GM12891 (cell line): ENCODE measurements at regions not wholly inside any gene's neighbourhood (a gene's known extent, or its start where the extent isn't known, plus 50 kb on each side); places are given as distances from the start of the nearest gene placed in this dataset.

Experiments used
- DNase-seq: peaks from one replicate; pipeline ENCODE4 v3.0.0; 2011; ENCODE audit warnings: low spot score; ENCODE audit not compliant: insufficient read length
- FAIRE-seq: peaks from 2 replicates; lab custom pipeline; 2011; peaks lifted over from hg19 to GRCh38; lab: Jason Lieb, UNC
- PAX5 ChIP-seq: IDR thresholded peaks from 2 replicates; pipeline ENCODE4 v1.6.1; 2011; ENCODE audit warnings: low read length, moderate library complexity, mild to moderate bottlenecking; ENCODE audit not compliant: insufficient read depth, severe bottlenecking
- POLR2A ChIP-seq: IDR thresholded peaks from 2 replicates; pipeline ENCODE4 v1.6.1; 2011; ENCODE audit warnings: low read depth, low read length, control low read depth
- POLR2AphosphoS5 ChIP-seq: IDR thresholded peaks from 2 replicates; pipeline ENCODE4 v1.6.1; 2011; ENCODE audit warnings: low read depth, low read length, control low read depth
- POU2F2 ChIP-seq: IDR thresholded peaks from 2 replicates; pipeline ENCODE4 v1.6.1; 2011; ENCODE audit warnings: low read depth, mild to moderate bottlenecking, control low read depth, low read length, moderate library complexity
- SPI1 ChIP-seq: IDR thresholded peaks from 2 replicates; pipeline ENCODE4 v1.6.1; 2011; ENCODE audit warnings: low read depth, low read length, control low read depth
- TAF1 ChIP-seq: IDR thresholded peaks from 2 replicates; pipeline ENCODE4 v1.6.1; 2011; ENCODE audit warnings: low read depth, low read length, control low read depth

DNA sequence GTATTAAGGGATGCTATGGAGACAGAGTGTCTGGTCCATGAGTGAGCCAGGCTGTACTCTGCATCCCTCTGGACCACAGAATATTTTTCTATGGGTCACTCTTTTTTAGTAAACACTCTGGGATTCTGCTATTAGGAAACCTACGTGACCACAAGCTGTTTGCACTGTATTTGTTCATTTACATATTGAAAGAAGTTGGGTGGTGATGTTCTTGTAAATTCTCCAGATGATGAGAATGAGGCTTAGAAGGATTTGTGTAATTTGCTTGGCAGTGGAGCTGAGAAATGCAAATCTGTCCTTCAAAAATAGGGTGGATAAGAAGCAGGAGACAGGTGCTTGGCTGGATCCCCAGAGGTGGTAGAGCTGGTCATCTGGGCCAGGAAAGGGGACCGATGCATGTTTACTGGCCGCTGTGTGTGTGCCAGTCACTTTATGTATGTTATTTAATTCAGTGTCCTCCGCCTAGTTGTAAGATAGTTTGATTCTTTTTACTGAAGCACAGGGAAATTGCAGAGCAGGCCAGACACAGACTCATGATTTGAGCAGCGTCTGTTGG lies 63.7 kb upstream of the HEPHL1 start:
- FAIRE-seq (no peak), DNase-seq (no peak)
- TF ChIP-seq SPI1 (no peak), PAX5 (no peak), POLR2AphosphoS5 (no peak), POU2F2 (no peak), POLR2A (no peak), TAF1 (no peak)

DNA sequence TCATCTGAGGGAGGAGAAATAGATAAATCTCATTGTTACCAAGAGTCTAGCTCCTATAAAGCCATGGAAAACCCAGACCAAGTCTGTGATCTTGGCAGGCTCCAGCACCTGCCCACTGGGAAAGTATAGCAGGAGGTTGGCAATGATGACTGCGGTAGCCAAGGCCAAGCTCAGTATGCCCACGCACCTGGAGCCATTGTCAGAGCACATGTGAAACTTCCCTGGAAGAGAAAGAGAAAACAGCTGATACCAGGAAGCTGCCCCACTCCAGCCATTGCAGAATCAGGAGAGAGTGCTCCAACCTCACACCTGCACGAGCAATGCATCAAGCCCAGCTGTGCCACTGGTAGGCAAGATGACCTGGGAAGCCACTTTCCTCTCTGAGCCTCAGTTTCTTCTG lies 62.2 kb upstream of the HEPHL1 start:
- no peak for TF ChIP-seq PAX5
- DNase-seq (no peak), FAIRE-seq (no peak)

DNA sequence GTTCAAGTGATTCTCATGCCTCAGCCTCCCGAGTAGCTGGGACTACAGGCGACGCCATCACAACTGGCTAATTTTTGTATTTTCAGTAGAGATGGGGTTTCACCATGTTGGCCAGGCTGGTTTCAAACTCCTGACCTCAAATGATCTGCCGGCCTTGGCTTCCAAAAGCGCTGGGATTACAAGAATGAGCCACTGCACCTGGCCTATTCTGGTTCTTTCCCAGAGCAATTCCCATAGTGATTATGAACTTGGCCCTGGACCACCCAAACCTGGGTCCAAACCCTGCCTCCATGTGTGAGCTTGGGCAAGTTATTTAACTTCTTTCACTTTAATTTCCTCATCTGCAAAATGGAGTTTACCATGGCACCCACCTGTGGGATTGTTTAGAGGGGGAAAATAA lies 61.5 kb upstream of the HEPHL1 start:
- DNase-seq = no peak
- no peak for TF ChIP-seq SPI1
- TF ChIP-seq TAF1 = no peak
- no peak for TF ChIP-seq PAX5
- no peak for TF ChIP-seq POLR2AphosphoS5
- no peak for TF ChIP-seq POLR2A
- TF ChIP-seq POU2F2 = no peak
- no peak for FAIRE-seq

DNA sequence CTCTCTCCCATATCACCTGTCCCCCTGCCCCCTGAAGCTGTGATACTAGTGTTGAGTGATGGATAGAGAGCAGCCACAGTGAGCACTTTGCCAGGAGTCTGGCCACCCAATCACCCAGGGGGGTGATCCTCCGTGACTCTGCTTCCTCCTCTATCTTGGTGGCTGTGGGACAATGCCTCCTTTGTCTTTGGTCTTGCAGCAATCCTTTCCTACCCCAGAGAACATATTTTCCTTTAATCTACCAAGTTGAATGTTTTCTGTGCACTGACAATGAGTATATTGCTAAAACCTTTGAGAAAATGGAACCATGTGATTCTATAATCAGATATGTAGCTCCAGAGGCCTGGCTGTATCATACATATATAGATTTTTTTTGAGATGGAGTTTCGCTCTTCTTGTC lies 58.1 kb upstream of the HEPHL1 start:
- DNase-seq (no peak), FAIRE-seq (no peak)
- TF ChIP-seq POLR2AphosphoS5 (no peak), SPI1 (no peak), POLR2A (no peak), TAF1 (no peak), POU2F2 (no peak), PAX5 (no peak)

DNA sequence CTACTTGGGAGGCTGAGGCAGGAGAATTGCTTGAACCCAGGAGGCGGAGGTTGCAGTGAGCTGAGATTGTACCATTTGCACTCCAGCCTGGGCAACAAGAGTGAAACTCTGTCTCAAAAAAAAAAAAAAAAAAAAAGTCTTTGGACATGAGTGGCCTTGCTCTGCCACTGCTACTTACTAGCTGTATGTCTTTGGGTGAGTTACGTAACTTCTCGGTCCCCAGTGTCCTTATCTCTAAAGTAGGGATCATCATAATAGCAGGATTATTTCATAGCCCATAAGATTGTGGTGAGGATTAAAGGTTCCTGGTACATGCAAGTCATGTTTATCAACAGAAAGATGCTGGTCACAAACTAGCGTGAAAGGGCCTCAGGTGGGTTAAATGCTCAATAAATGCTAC lies 53.9 kb upstream of the HEPHL1 start:
- no peak for TF ChIP-seq POLR2A
- TF ChIP-seq POU2F2 = no peak
- TF ChIP-seq PAX5 = no peak
- TF ChIP-seq TAF1 = no peak
- no peak for TF ChIP-seq SPI1
- no peak for TF ChIP-seq POLR2AphosphoS5
- DNase-seq (no peak), FAIRE-seq (no peak)

DNA sequence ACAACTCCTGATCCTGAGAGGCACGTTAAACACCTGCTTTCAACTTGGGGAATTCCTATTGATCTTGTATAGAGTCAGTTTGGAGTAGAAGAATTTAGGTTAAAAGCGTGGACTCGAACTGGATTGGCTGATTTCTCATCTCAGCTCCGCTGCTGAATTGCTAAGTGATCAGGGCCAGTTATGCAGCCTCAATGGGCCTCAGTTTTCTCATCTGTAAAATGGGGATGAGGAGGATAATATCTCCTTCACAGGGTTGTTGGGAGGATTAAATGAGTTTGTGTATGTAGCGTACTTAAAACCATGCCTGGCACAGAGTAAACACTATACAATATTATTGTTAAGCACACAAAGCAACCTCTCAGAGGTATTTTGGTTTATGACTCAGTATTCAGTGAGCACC lies 53.2 kb upstream of the HEPHL1 start:
- DNase-seq (no peak), FAIRE-seq (no peak)

DNA sequence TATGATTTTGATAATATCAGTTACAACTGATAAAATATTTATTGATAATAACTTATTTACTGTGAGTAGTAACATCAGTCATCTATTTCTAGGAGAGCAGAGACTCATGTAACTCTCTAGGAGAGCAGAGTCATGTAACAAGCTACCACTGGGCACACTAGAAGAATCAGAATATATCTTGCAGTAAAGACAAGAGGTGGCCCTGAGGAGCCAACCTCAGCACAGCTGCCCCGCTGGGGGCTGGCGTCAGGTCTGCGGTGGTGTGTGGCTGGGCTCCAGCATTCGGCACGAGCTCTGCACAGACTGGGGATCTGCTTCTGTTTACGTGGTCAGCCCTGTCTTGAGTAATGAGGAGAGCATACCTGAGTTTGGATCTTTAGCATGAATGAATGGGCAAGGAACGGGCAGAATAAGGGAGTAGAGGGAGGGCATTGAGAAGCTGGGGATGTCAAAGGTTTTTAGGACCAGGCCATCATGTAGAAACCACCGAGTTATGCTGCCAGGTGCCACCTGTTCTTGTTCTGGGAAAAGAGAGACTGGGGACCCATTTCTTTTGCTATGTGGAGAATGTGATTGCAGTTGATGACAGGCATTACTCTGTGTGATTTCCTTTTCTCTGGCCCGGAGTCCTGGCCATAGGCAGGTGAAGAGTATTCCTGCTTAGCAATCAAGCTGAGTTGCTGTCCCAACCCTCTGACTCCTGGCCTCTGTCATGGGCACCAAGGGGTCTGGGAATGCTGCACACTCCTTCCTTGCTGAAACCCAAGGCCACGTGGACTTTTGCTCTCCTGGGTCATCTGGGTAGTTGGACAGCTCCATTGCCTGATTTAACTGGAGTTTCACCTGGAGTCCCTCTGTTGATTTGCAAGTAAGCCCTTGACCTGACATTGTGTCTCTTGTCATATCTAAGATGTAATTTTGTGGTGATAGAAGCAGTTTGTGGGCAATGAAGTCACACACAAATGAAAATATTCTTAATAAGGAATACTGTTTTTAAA lies 50.9 kb upstream of the HEPHL1 start:
- FAIRE-seq (no peak), DNase-seq (no peak)
- TF ChIP-seq POU2F2 (no peak), POLR2AphosphoS5 (no peak), POLR2A (no peak), SPI1 (no peak), PAX5 (no peak), TAF1 (no peak)

More for the DNA sequence above, 53.2 kb upstream of the HEPHL1 start:
- TF ChIP-seq POLR2A = no peak
- no peak for TF ChIP-seq POU2F2
